Ishikawa (cell line): ENCODE measurements at regions not wholly inside any gene's neighbourhood (a gene's known extent, or its start where the extent isn't known, plus 50 kb on each side); places are given as distances from the start of the nearest gene placed in this dataset.

Experiments
- CEBPB ChIP-seq: IDR thresholded peaks from 2 replicates; pipeline ENCODE4 v1.6.1; 2012
- CREB1 ChIP-seq: IDR thresholded peaks from 2 replicates; pipeline ENCODE4 v1.6.1; 2012; ENCODE audit warnings: low read depth
- EGR1 ChIP-seq: IDR thresholded peaks from 2 replicates; pipeline ENCODE4 v1.6.1; 2012
- EP300 ChIP-seq: IDR thresholded peaks from 2 replicates; pipeline ENCODE4 v1.6.1; 2012; ENCODE audit warnings: borderline replicate concordance
- FOXM1 ChIP-seq: IDR thresholded peaks from 2 replicates; pipeline ENCODE4 v1.6.1; 2012; ENCODE audit warnings: low read depth, borderline replicate concordance
- NFIC ChIP-seq: IDR thresholded peaks from 2 replicates; pipeline ENCODE4 v1.6.1; 2012
- RAD21 ChIP-seq: IDR thresholded peaks from 2 replicates; pipeline ENCODE4 v1.6.1; 2012; ENCODE audit warnings: low read depth
- TAF1 ChIP-seq: IDR thresholded peaks from 2 replicates; pipeline ENCODE4 v1.6.1; 2012; ENCODE audit warnings: low read depth, mild to moderate bottlenecking
- TCF12 ChIP-seq: IDR thresholded peaks from 2 replicates; pipeline ENCODE4 v1.6.1; 2012; ENCODE audit warnings: low read depth
- TEAD4 ChIP-seq: IDR thresholded peaks from 2 replicates; pipeline ENCODE4 v1.6.1; 2012
- YY1 ChIP-seq: IDR thresholded peaks from 2 replicates; pipeline ENCODE4 v1.6.1; 2012; ENCODE audit warnings: low read depth
- ZBTB7A ChIP-seq: IDR thresholded peaks from 2 replicates; pipeline ENCODE4 v1.6.1; 2012; ENCODE audit warnings: low read depth
- TF ChIP-seq, protein P1 (sequence below): IDR thresholded peaks from 2 replicates; pipeline ENCODE4 v1.6.1; 2012
- TF ChIP-seq, protein P2 (sequence below): IDR thresholded peaks from 2 replicates; pipeline ENCODE4 v1.6.1; 2012; ENCODE audit warnings: low read depth, mild to moderate bottlenecking
- TF ChIP-seq, protein P3 (sequence below): IDR thresholded peaks from 2 replicates; pipeline ENCODE4 v1.6.1; 2012

DNA sequence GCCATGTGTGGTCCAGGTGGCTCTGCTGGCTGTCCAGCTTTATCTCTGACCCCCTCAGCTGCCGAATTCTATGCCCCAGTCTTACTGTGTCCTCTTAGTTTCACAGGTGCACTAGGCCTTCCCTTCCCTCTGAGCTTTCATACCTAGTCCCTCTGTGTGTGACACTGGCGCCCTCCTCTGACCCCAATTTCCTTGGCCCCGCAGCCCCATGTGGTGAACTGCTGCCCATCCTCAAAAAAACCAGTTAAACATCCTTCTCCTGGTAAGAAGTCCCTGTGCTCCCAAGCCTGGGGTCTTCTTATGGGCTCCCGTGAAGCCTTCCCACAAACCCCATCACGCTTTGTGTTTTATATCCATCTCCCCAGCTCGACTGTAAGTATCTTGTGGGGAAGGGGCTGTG lies 93.9 kb upstream of the TSPAN2 start:
- TF ChIP-seq RAD21 (peak; percentile 56), YY1 (no peak)

DNA sequence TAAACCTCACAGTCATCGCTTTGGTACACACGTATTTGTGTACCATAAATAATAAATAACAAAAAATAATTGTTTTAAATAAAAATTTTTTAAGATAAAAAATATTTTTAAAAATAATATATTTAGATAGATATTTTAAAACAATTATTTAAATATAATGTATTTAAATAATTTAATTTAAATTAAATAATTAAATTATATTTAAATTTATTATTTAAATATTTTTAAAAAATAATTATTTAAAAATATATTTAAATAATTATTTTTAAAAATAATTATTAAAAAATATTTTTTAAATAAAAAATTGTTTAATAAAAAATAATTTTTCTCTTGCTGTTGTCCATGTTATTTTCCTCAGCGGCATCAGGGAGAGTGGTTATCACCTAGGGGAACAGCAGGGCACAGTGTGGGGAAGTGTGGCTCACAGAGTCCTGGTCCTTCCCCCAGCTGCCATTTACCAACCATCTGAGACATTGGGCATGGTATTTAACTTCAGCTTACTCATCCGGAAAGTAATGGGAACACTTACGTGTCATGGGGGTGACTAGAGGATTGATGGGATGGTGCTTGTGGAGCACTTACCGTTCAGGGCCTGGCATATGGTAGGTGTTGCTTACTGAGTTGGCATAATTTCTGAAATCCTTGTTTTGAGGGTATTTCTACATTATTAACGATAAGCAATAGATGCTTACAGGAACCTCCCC lies 92.9 kb upstream of the TSPAN2 start:
- TF ChIP-seq, protein P1, sequence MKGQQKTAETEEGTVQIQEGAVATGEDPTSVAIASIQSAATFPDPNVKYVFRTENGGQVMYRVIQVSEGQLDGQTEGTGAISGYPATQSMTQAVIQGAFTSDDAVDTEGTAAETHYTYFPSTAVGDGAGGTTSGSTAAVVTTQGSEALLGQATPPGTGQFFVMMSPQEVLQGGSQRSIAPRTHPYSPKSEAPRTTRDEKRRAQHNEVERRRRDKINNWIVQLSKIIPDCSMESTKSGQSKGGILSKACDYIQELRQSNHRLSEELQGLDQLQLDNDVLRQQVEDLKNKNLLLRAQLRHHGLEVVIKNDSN = no peak
- TF ChIP-seq ZBTB7A (no peak), EP300 (no peak), RAD21 (no peak), YY1 (no peak), CREB1 (no peak), FOXM1 (no peak), TEAD4 (no peak), TAF1 (no peak), EGR1 (no peak), CEBPB (no peak), NFIC (no peak), TCF12 (no peak)
- TF ChIP-seq, protein P2, sequence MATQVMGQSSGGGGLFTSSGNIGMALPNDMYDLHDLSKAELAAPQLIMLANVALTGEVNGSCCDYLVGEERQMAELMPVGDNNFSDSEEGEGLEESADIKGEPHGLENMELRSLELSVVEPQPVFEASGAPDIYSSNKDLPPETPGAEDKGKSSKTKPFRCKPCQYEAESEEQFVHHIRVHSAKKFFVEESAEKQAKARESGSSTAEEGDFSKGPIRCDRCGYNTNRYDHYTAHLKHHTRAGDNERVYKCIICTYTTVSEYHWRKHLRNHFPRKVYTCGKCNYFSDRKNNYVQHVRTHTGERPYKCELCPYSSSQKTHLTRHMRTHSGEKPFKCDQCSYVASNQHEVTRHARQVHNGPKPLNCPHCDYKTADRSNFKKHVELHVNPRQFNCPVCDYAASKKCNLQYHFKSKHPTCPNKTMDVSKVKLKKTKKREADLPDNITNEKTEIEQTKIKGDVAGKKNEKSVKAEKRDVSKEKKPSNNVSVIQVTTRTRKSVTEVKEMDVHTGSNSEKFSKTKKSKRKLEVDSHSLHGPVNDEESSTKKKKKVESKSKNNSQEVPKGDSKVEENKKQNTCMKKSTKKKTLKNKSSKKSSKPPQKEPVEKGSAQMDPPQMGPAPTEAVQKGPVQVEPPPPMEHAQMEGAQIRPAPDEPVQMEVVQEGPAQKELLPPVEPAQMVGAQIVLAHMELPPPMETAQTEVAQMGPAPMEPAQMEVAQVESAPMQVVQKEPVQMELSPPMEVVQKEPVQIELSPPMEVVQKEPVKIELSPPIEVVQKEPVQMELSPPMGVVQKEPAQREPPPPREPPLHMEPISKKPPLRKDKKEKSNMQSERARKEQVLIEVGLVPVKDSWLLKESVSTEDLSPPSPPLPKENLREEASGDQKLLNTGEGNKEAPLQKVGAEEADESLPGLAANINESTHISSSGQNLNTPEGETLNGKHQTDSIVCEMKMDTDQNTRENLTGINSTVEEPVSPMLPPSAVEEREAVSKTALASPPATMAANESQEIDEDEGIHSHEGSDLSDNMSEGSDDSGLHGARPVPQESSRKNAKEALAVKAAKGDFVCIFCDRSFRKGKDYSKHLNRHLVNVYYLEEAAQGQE = no peak
- TF ChIP-seq, protein P3, sequence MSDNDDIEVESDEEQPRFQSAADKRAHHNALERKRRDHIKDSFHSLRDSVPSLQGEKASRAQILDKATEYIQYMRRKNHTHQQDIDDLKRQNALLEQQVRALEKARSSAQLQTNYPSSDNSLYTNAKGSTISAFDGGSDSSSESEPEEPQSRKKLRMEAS = no peak

DNA sequence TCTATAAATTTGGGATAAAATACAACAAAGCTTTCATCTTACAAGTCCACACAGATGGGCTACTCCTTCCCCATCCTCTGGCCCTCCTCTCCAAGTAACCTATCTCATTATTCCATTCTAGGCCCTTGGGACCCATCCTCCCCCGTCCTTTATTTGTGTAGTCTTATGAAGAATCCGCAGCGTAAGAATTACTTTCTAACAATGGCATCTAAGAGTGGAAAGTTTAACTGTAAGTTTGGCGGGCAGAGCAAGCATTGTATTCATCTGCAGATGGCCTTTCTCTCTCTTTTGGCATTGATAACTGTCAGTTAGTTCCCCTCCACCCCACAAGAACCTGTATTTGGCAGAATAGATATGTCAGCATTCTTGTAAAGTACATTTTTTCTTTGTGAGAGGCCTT lies 91.9 kb upstream of the TSPAN2 start:
- TF ChIP-seq, protein P1 = no peak
- no peak for TF ChIP-seq EP300
- TF ChIP-seq, protein P3 = no peak

DNA sequence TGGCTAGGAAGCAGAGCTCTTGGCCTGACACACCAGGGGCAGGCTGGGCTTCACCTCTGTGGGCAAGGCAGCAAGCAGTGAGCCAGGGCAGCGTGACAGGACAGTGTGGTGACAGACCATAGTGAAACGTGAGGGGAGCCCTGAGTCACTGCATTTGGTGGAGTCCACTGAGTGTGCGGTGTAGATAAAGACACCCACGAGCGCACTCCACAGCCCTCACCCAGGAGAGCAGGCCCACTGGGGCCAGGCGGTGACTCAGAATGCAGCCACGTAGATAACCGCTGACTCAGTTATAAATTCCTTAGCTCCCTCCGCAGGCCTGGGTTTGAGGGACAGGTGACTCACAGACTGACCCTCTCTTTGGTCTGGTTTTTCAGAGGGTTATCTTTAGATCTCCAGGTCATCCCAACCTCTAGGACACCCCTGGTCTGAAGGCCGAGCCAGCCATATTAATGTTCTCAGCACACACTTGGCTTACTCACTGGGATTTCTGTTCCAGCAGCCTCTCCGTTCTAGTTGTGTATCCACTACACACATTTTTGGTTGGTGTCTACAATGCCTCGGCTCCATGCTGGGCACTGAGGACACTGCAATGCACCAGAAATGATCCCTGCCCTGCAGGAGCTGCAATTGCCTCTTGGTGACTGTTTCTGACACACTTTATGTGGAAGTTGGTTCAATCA lies 90.2 kb upstream of the TSPAN2 start:
- TF ChIP-seq TCF12 (no peak), FOXM1 (no peak), EP300 (peak; percentile 34; the same call in 1 of the 2 replicates), CEBPB (no peak), YY1 (no peak), ZBTB7A (no peak), RAD21 (peak; percentile 3; the same call in 1 of the 2 replicates), CREB1 (no peak), NFIC (0 out of 2 replicates have a peak, but pooled peaks have one; percentile 22), EGR1 (no peak), TEAD4 (peak; percentile 66), TAF1 (no peak)
- TF ChIP-seq, protein P1 = no peak
- TF ChIP-seq, protein P3 = peak; percentile 29; the same call in 1 of the 2 replicates
- TF ChIP-seq, protein P2 = no peak

DNA sequence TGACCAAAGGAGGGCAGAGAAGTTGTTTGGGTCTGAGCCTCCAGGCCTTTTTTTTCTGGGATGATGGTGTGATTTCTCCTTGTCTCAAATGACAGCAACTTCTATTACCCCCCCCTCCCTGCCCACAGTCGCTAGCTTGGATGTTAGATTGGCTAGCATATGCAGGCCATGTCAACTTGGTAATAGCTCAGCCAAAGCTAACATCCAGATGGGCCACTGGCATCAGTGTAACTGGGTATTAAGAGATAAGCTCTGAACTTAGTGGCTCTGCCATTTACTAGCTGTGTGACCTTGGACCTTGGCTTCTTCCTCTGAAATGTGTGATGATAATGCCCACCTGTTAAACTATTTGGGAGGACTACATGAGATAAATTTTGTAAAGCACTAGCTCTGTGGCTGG lies 86.9 kb upstream of the TSPAN2 start:
- TF ChIP-seq EP300 (no peak), ZBTB7A (no peak), EGR1 (no peak), TEAD4 (no peak), CREB1 (no peak), CEBPB (no peak), TCF12 (no peak), FOXM1 (no peak)
- TF ChIP-seq, protein P3 = no peak
- TF ChIP-seq, protein P1 = no peak
- TF ChIP-seq, protein P2 = no peak
